Panc1 (cell line): ENCODE measurements at regions not wholly inside any gene's neighbourhood (a gene's known extent, or its start where the extent isn't known, plus 50 kb on each side); places are given as distances from the start of the nearest gene placed in this dataset.

Experiments
- ATAC-seq: fragments of 200-7000 bp; cut with Tn5 transposase; 2 replicates; pipeline ENCODE4 v1.9.1; 2020; ENCODE audit warnings: mild to moderate bottlenecking, moderate library complexity
- BruUV-seq: library from RNA; stranded (reverse); fragments of 400-500 nt; replicated peaks from 2 replicates; lab custom pipeline; 2021; lab: Mats Ljungman, UMichigan
- CTCF ChIA-PET: fragments of 300-600 bp; sonication (Branson Sonifier 250); formaldehyde crosslinking; loops from one replicate; lab custom pipeline; 2022; ENCODE audit warnings: antibody characterized with exemption; lab: Charles Lee
- POLR2A ChIA-PET: fragments of 300-600 bp; sonication (Branson Sonifier 250); formaldehyde crosslinking; loops from one replicate; lab custom pipeline; 2022; ENCODE audit warnings: antibody characterized with exemption; lab: Charles Lee
- DNase-seq: peaks from one replicate; pipeline ENCODE4 v3.0.0-alpha.2; 2010; ENCODE audit warnings: low read depth, low spot score
- H3K27ac ChIP-seq: 2 replicates; pipeline ENCODE4 v1.5.1; 2011; ENCODE audit warnings: mild to moderate bottlenecking, low read length, inconsistent platforms
- H3K27me3 ChIP-seq: fragments of 200-500 bp; sonication (Bioruptor generic); 2 replicates; pipeline ENCODE4 v1.6.0; 2014; ENCODE audit warnings: low read length, inconsistent platforms; ENCODE audit not compliant: control insufficient read depth, insufficient read depth
- H3K36me3 ChIP-seq: fragments of 200-500 bp; sonication (Bioruptor generic); 2 replicates; pipeline ENCODE4 v1.5.1; 2014; ENCODE audit warnings: inconsistent platforms, mild to moderate bottlenecking, low read length, moderate library complexity; ENCODE audit not compliant: control insufficient read depth, insufficient read depth
- H3K4me1 ChIP-seq: 2 replicates; pipeline ENCODE4 v1.5.1; 2011; ENCODE audit warnings: inconsistent platforms, mild to moderate bottlenecking, low read length, moderate library complexity; ENCODE audit not compliant: control insufficient read depth, insufficient read depth
- H3K4me3 ChIP-seq, 2 experiments: 2 replicates each; pipeline ENCODE4 v1.5.1; 2011 to 2012; ENCODE audit warnings: low read depth in 2 of 2, low read length in 2 of 2, mild to moderate bottlenecking in 2 of 2, inconsistent platforms in 1 of 2, moderate library complexity in 1 of 2
- H3K9me3 ChIP-seq: fragments of 200-500 bp; sonication (Bioruptor generic); 2 replicates; pipeline ENCODE4 v1.5.1; 2014; ENCODE audit warnings: low read depth, mild to moderate bottlenecking, inconsistent platforms, low read length, moderate library complexity; ENCODE audit not compliant: control insufficient read depth, insufficient read depth
- POLR2AphosphoS5 ChIP-seq: IDR thresholded peaks from 2 replicates; pipeline ENCODE4 v1.6.1; 2012; ENCODE audit warnings: mild to moderate bottlenecking, low read depth, low read length, moderate library complexity
- SIN3A ChIP-seq: IDR thresholded peaks from 2 replicates; pipeline ENCODE4 v1.6.1; 2012; ENCODE audit warnings: low read depth, mild to moderate bottlenecking, low read length, moderate library complexity, borderline replicate concordance; ENCODE audit not compliant: insufficient read depth
- TCF7L2 ChIP-seq: IDR thresholded peaks from 2 replicates; pipeline ENCODE4 v1.6.1; 2011; ENCODE audit warnings: mild to moderate bottlenecking, low read depth, low read length, inconsistent platforms
- in situ Hi-C: cut with HindIII; loops from 2 replicates; pipeline ENCODE4 v1.10.0; 2016; ENCODE audit warnings: low sequenced_read_pairs, low pct_unique_long_range_greater_than_20kb
- intact Hi-C: fragments of 100-400 bp; cut with micrococcal nuclease; formaldehyde crosslinking; loops from one replicate; pipeline ENCODE4 v1.10.0; 2022; ENCODE audit not compliant: unreplicated experiment
- TF ChIP-seq, protein P1 (sequence below): fragments of 450-650 bp; IDR thresholded peaks from 2 replicates; pipeline ENCODE4 v1.5.1; 2017; ENCODE audit warnings: mild to moderate bottlenecking
- TF ChIP-seq, protein P2 (sequence below), 2 experiments: IDR thresholded peaks; 2 replicates each; pipeline ENCODE4 v1.6.1; 2011 to 2012; ENCODE audit warnings: low read depth in 2 of 2, control low read depth in 1 of 2, low read length in 1 of 2, mild to moderate bottlenecking in 1 of 2, moderate library complexity in 1 of 2; ENCODE audit not compliant: insufficient read depth in 1 of 2

DNA sequence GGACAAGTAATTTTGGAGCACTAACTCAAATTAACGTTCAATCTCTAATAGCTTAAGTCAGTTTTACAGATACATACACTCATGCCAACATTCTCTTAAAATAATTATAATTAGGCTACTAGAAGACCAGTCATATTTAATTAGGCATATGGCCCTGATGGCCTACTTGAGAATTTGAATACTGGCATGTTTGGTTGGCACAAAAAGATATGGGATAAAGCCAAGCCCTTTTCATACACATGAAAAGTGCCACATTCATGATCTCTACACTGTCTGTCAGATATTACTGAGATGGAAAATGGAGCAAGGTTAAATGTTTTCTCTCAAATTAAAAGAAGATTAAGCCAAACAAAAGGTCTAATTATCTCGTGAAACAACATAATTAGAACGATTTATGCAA is 1091.0 kb downstream of the C4orf33 start:
- POLR2A ChIA-PET, result no interaction called here
- intact Hi-C loops, result no loop called here
- in situ Hi-C loops, result no loop called here
- TF ChIP-seq POLR2AphosphoS5 (no peak), SIN3A (no peak), TCF7L2 (no peak)
- TF ChIP-seq, protein P1, sequence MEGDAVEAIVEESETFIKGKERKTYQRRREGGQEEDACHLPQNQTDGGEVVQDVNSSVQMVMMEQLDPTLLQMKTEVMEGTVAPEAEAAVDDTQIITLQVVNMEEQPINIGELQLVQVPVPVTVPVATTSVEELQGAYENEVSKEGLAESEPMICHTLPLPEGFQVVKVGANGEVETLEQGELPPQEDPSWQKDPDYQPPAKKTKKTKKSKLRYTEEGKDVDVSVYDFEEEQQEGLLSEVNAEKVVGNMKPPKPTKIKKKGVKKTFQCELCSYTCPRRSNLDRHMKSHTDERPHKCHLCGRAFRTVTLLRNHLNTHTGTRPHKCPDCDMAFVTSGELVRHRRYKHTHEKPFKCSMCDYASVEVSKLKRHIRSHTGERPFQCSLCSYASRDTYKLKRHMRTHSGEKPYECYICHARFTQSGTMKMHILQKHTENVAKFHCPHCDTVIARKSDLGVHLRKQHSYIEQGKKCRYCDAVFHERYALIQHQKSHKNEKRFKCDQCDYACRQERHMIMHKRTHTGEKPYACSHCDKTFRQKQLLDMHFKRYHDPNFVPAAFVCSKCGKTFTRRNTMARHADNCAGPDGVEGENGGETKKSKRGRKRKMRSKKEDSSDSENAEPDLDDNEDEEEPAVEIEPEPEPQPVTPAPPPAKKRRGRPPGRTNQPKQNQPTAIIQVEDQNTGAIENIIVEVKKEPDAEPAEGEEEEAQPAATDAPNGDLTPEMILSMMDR, result no peak
- TF ChIP-seq, protein P2, sequence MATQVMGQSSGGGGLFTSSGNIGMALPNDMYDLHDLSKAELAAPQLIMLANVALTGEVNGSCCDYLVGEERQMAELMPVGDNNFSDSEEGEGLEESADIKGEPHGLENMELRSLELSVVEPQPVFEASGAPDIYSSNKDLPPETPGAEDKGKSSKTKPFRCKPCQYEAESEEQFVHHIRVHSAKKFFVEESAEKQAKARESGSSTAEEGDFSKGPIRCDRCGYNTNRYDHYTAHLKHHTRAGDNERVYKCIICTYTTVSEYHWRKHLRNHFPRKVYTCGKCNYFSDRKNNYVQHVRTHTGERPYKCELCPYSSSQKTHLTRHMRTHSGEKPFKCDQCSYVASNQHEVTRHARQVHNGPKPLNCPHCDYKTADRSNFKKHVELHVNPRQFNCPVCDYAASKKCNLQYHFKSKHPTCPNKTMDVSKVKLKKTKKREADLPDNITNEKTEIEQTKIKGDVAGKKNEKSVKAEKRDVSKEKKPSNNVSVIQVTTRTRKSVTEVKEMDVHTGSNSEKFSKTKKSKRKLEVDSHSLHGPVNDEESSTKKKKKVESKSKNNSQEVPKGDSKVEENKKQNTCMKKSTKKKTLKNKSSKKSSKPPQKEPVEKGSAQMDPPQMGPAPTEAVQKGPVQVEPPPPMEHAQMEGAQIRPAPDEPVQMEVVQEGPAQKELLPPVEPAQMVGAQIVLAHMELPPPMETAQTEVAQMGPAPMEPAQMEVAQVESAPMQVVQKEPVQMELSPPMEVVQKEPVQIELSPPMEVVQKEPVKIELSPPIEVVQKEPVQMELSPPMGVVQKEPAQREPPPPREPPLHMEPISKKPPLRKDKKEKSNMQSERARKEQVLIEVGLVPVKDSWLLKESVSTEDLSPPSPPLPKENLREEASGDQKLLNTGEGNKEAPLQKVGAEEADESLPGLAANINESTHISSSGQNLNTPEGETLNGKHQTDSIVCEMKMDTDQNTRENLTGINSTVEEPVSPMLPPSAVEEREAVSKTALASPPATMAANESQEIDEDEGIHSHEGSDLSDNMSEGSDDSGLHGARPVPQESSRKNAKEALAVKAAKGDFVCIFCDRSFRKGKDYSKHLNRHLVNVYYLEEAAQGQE (IDR thresholded peaks at IDR 0.05; ENCODE audit: insufficient read depth in 1 of 2, low read depth in 2 of 2, low read length in 1 of 2), result no peak
- Histone ChIP-seq H3K36me3 (no peaks in the 10 kb centered on the region), H3K4me1 (no peaks in the 10 kb centered on the region), H3K27ac (no peak overlapping the region), H3K27me3 (no peaks in the 10 kb centered on the region), H3K9me3 (no peaks in the 10 kb centered on the region), H3K4me3 (no peak overlapping the region)
- DNase-seq (no peak), ATAC-seq (no peak)
- no TSS peak for BruUV-seq
- CTCF ChIA-PET, result no interaction called here

- intact Hi-C loops, result no loop called here
Measured at GRCh38 chr4:130187587-130187986, 1091.6 kb downstream of the C4orf33 start.

More at GRCh38 chr4:130187587-130187986, 1091.6 kb downstream of the C4orf33 start:
- no peak for TF ChIP-seq SIN3A
- TF ChIP-seq, protein P1, result no peak
- TF ChIP-seq, protein P2 (IDR thresholded peaks at IDR 0.05; ENCODE audit: insufficient read depth in 1 of 2, low read depth in 2 of 2, low read length in 1 of 2), result no peak
- TF ChIP-seq TCF7L2, result no peak
- no peak for TF ChIP-seq POLR2AphosphoS5
- no peak for DNase-seq
- Histone ChIP-seq H3K9me3 (no peaks in the 10 kb centered on the region), H3K27me3 (no peaks in the 10 kb centered on the region), H3K4me1 (no peaks in the 10 kb centered on the region), H3K4me3 (no peak overlapping the region), H3K27ac (no peak overlapping the region), H3K36me3 (no peaks in the 10 kb centered on the region)
- in situ Hi-C loops, result no loop called here
- no peak for ATAC-seq
- ChIA-PET POLR2A (no interaction called here), CTCF (no interaction called here)
- BruUV-seq, result no TSS peak
